Gastrocnemius medialis (tissue), 4 donors: ENCODE measurements at regions not wholly inside any gene's neighbourhood (a gene's known extent, or its start where the extent isn't known, plus 50 kb on each side); places are given as distances from the start of the nearest gene placed in this dataset.

Source experiments
- ATAC-seq, 2 donors: fragments of 150-250 bp; one replicate each; pipeline ENCODE4 v1.9.1; 2016
- DNase-seq, 2 donors: peaks; one replicate each; pipeline ENCODE4 v3.0.0-alpha.2; 2019
- H3K27ac ChIP-seq, 4 donors: fragments of 200-600 bp; sonication (generic); 1 replicate in 1 of 4; 2 replicates in 3 of 4; pipeline ENCODE4 v1.5.1; 2016 to 2018; ENCODE audit warnings: mild to moderate bottlenecking in 2 of 4, moderate library complexity in 1 of 4
- H3K27me3 ChIP-seq, 3 donors: fragments of 200-600 bp; sonication (generic) in 2 of 3; 1 replicate in 1 of 3; 2 replicates in 2 of 3; pipeline versions ENCODE4 v1.5.1 to v1.6.0; 2016 to 2019; ENCODE audit warnings: mild to moderate bottlenecking in 1 of 3, moderate library complexity in 1 of 3
- H3K36me3 ChIP-seq, 2 donors: fragments of 200-600 bp; sonication (generic) in 1 of 2; one replicate each; pipeline ENCODE4 v1.5.1; 2017 to 2018
- H3K4me1 ChIP-seq, 2 donors: fragments of 200-600 bp; sonication (generic) in 1 of 2; one replicate each; pipeline ENCODE4 v1.5.1; 2016 to 2017; ENCODE audit warnings: mild to moderate bottlenecking in 2 of 2
- H3K4me3 ChIP-seq, 4 donors: fragments of 200-600 bp; sonication (generic) in 3 of 4; 1 replicate in 1 of 4; 2 replicates in 3 of 4; pipeline ENCODE4 v1.5.1; 2016 to 2019; ENCODE audit warnings: mild to moderate bottlenecking in 2 of 4
- H3K9me3 ChIP-seq, 3 donors: fragments of 200-600 bp; sonication (generic) in 2 of 3; 1 replicate in 1 of 3; 2 replicates in 2 of 3; pipeline ENCODE4 v1.5.1; 2016 to 2019
- CTCF ChIP-seq, 5 experiments: fragments of 450-650 bp in 3 of 5; fragments of 200-600 bp in 2 of 5; sonication (generic) in 2 of 5; IDR thresholded peaks in 4 of 5; conservative IDR thresholded peaks in 1 of 5; 1 replicate in 4 of 5; 2 replicates in 1 of 5; pipeline ENCODE4 v1.5.1; 2016 to 2019; ENCODE audit warnings: antibody characterized with exemption in 5 of 5, mild to moderate bottlenecking in 3 of 5, moderate library complexity in 3 of 5
- POLR2A ChIP-seq, 2 donors: fragments of 450-650 bp; IDR thresholded peaks; one replicate each; pipeline ENCODE4 v1.6.1; 2017; ENCODE audit warnings: antibody characterized with exemption in 2 of 2, mild to moderate bottlenecking in 2 of 2, moderate library complexity in 2 of 2
- in situ Hi-C, 4 donors: fragments of 200-750 bp; cut with MboI; loops; one replicate each; pipeline versions ENCODE4 v1.15.0 to v1.8.0; 2017; ENCODE audit warnings: low sequenced_read_pairs in 4 of 4
- intact Hi-C: fragments of 100-400 bp; cut with DNase I; formaldehyde crosslinking; loops from one replicate; pipeline ENCODE4 v1.15.1; 2023; ENCODE audit warnings: low total_unique reads

DNA sequence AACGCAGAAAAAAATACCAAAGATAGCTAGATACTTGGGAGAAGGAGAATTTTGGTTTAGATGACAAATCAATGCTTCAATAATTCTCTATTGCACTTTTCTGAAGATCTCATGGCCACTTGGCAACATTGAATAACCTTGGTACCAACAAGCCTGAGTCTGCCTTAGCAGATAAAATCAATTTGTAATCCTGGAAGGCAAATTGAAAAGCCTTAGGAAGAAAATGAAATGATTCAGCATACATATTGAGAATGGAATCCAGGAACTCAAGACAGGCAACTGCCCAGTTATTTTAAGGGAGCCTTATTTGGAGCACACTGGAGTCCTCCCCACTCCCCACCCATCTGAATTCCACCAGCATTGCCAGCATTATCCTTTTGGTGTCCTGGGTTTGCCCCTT is 109.3 kb upstream of the SOX9 start:
- Histone ChIP-seq H3K4me1 (no peaks in the 10 kb centered on the region), H3K4me3 (no peak overlapping the region), H3K36me3 (no peaks in the 10 kb centered on the region), H3K27me3 (no peaks in the 10 kb centered on the region), H3K9me3 (no peaks in the 10 kb centered on the region), H3K27ac (no peak overlapping the region)
- in situ Hi-C loops (no loop called here), intact Hi-C loops (no loop called here)
- TF ChIP-seq CTCF (IDR thresholded peaks at IDR 0.05 in 4 of 5, conservative IDR thresholded peaks at IDR 0.05 in 1 of 5): no peak
- TF ChIP-seq POLR2A (IDR thresholded peaks at IDR 0.05): no peak
- no peak for DNase-seq
- no peak for ATAC-seq

- Histone ChIP-seq H3K4me1 (no peaks in the 10 kb centered on the region), H3K36me3 (no peaks in the 10 kb centered on the region), H3K9me3 (no peaks in the 10 kb centered on the region), H3K4me3 (no peak overlapping the region), H3K27me3 (peaks cover 0 to 3% (median 0%) of the 10 kb centered on the region in 3 donors), H3K27ac (no peak overlapping the region)
- TF ChIP-seq POLR2A (IDR thresholded peaks at IDR 0.05) (no peak), CTCF (IDR thresholded peaks at IDR 0.05 in 4 of 5, conservative IDR thresholded peaks at IDR 0.05 in 1 of 5) (no peak)
- ATAC-seq: no peak
- in situ Hi-C loops (no loop called here), intact Hi-C loops (no loop called here)
- no peak for DNase-seq
These were observed 99.3 kb upstream of the SOX9 start for GRCh38 chr17:72021417-72022041.

- intact Hi-C loops (no loop called here), in situ Hi-C loops (no loop called here)
- DNase-seq (no peak), ATAC-seq (no peak)
- Histone ChIP-seq H3K27ac (no peak overlapping the region), H3K36me3 (no peaks in the 10 kb centered on the region), H3K27me3 (peaks cover 0 to under 1% (median 0%) of the 10 kb centered on the region in 3 donors), H3K4me3 (no peak overlapping the region), H3K4me1 (no peaks in the 10 kb centered on the region), H3K9me3 (no peaks in the 10 kb centered on the region)
- TF ChIP-seq POLR2A (IDR thresholded peaks at IDR 0.05) (no peak), CTCF (IDR thresholded peaks at IDR 0.05 in 4 of 5, conservative IDR thresholded peaks at IDR 0.05 in 1 of 5) (no peak)
These were observed 98.2 kb upstream of the SOX9 start for GRCh38 chr17:72022328-72023275.

DNA sequence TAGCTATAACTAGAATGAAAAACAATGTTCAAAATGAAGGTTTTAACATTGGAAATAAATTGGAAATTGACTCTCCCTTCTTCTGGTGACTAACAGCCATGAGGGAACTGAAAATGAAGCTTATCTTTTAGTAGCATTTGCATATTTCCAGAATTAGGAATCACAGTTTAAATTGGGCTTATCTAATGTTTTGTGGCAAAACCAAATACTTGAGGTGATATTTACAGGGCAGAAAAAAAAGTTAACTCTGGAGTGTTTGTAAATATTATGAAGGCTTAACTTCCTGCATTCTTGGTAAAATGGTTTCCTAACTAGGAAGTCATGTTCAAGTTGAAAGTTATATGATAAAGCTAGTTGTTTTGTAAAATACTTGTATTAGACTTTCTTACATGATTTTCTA is 96.4 kb upstream of the SOX9 start:
- TF ChIP-seq POLR2A (IDR thresholded peaks at IDR 0.05) (no peak), CTCF (IDR thresholded peaks at IDR 0.05 in 4 of 5, conservative IDR thresholded peaks at IDR 0.05 in 1 of 5) (no peak)
- DNase-seq (no peak), ATAC-seq (no peak)
- intact Hi-C loops: no loop called here
- Histone ChIP-seq H3K9me3 (no peaks in the 10 kb centered on the region), H3K4me1 (no peaks in the 10 kb centered on the region), H3K27ac (no peak overlapping the region), H3K4me3 (no peak overlapping the region), H3K36me3 (no peaks in the 10 kb centered on the region), H3K27me3 (peaks cover 0 to 8% (median 0%) of the 10 kb centered on the region in 3 donors)
- in situ Hi-C loops: no loop called here
